Trophoblast cell (in vitro differentiated cells and primary cell): ENCODE measurements at regions not wholly inside any gene's neighbourhood (a gene's known extent, or its start where the extent isn't known, plus 50 kb on each side); places are given as distances from the start of the nearest gene placed in this dataset.

Source experiments
- DNase-seq, 2 donors: peaks; one replicate each; pipeline ENCODE4 v3.0.0-alpha.2; 2016
- H2AFZ ChIP-seq: 2 replicates; pipeline ENCODE4 v1.6.1; 2013; ENCODE audit warnings: low read length, moderate library complexity, mild to moderate bottlenecking; ENCODE audit not compliant: insufficient read depth, poor library complexity
- H2AK5ac ChIP-seq: 2 replicates; pipeline ENCODE4 v1.6.1; 2013; ENCODE audit warnings: mild to moderate bottlenecking, low read length
- H2BK120ac ChIP-seq: 2 replicates; pipeline ENCODE4 v1.6.1; 2013; ENCODE audit warnings: low read length, mild to moderate bottlenecking, moderate library complexity; ENCODE audit not compliant: insufficient read depth, poor library complexity
- H2BK12ac ChIP-seq: 2 replicates; pipeline ENCODE4 v1.6.1; 2013; ENCODE audit warnings: mild to moderate bottlenecking, low read length, moderate library complexity
- H2BK5ac ChIP-seq: 2 replicates; pipeline ENCODE4 v1.6.1; 2013; ENCODE audit warnings: low read length, low read depth, moderate library complexity, mild to moderate bottlenecking; ENCODE audit not compliant: poor library complexity
- H3K14ac ChIP-seq: 2 replicates; pipeline ENCODE4 v1.6.1; 2013; ENCODE audit warnings: mild to moderate bottlenecking, low read length
- H3K18ac ChIP-seq: 2 replicates; pipeline ENCODE4 v1.6.1; 2013; ENCODE audit warnings: mild to moderate bottlenecking, low read length
- H3K23ac ChIP-seq: 2 replicates; pipeline ENCODE4 v1.6.1; 2013; ENCODE audit warnings: low read length
- H3K27ac ChIP-seq: 2 replicates; pipeline ENCODE4 v1.5.1; 2013; ENCODE audit warnings: low read depth, mild to moderate bottlenecking, inconsistent platforms, low read length, moderate library complexity
- H3K27me3 ChIP-seq: 2 replicates; pipeline ENCODE4 v1.6.1; 2013; ENCODE audit warnings: inconsistent platforms, mild to moderate bottlenecking, low read length, moderate library complexity; ENCODE audit not compliant: insufficient read depth
- H3K36me3 ChIP-seq, 2 experiments: 1 replicate in 1 of 2; 2 replicates in 1 of 2; pipeline ENCODE4 v1.6.1; 2013; ENCODE audit warnings: low read length in 2 of 2, mild to moderate bottlenecking in 2 of 2, moderate library complexity in 1 of 2; ENCODE audit not compliant: insufficient read depth in 2 of 2, control insufficient read depth in 1 of 2
- H3K4ac ChIP-seq: 2 replicates; pipeline ENCODE4 v1.6.1; 2013; ENCODE audit warnings: low read depth, mild to moderate bottlenecking, low read length, moderate library complexity
- H3K4me1 ChIP-seq, 2 experiments: 1 replicate in 1 of 2; 2 replicates in 1 of 2; pipeline ENCODE4 v1.6.1; 2013; ENCODE audit warnings: low read length in 2 of 2, mild to moderate bottlenecking in 2 of 2, moderate library complexity in 1 of 2; ENCODE audit not compliant: insufficient read depth in 2 of 2, control insufficient read depth in 1 of 2
- H3K4me2 ChIP-seq: 2 replicates; pipeline ENCODE4 v1.6.1; 2013; ENCODE audit warnings: inconsistent platforms, mild to moderate bottlenecking, low read length, moderate library complexity
- H3K4me3 ChIP-seq: 2 replicates; pipeline ENCODE4 v1.5.1; 2013; ENCODE audit warnings: mild to moderate bottlenecking, low read depth, low read length, inconsistent platforms
- H3K79me1 ChIP-seq: one replicate; pipeline ENCODE4 v1.6.1; 2013; ENCODE audit warnings: low read length
- H3K79me2 ChIP-seq: 2 replicates; pipeline ENCODE4 v1.6.1; 2013; ENCODE audit warnings: low read length, mild to moderate bottlenecking; ENCODE audit not compliant: control insufficient read depth, insufficient read depth, poor library complexity
- H3K9ac ChIP-seq: 2 replicates; pipeline ENCODE4 v1.6.1; 2013; ENCODE audit warnings: mild to moderate bottlenecking, low read length
- H3K9me3 ChIP-seq: 2 replicates; pipeline ENCODE4 v1.6.1; 2013; ENCODE audit warnings: low read depth, mild to moderate bottlenecking, control low read depth, inconsistent platforms, low read length; ENCODE audit not compliant: insufficient read depth
- H4K12ac ChIP-seq: 2 replicates; pipeline ENCODE4 v1.6.1; 2013; ENCODE audit warnings: low read depth, mild to moderate bottlenecking, low read length, moderate library complexity
- H4K8ac ChIP-seq: 2 replicates; pipeline ENCODE4 v1.6.1; 2013; ENCODE audit warnings: low read depth, mild to moderate bottlenecking, low read length, moderate library complexity
- H4K91ac ChIP-seq: one replicate; pipeline ENCODE4 v1.6.1; 2013; ENCODE audit warnings: low read depth, mild to moderate bottlenecking, low read length, moderate library complexity
- WGBS: extraction: QIAGEN DNeasy Blood & Tissue Kit; methylation state at CpG from one replicate; pipeline ENCODE4 v1.1.7; 2013; ENCODE audit warnings: missing lambda C conversion rate; ENCODE audit not compliant: insufficient read length, insufficient coverage; ENCODE audit errors: extremely low coverage; 5-methylcytosine and 5-hydroxymethylcytosine counted together

GRCh38 chr12:74328623-74329022 is 209.0 kb upstream of the ATXN7L3B start:
- H3K4ac ChIP-seq, result no peak overlapping the region
- no peaks in the 10 kb centered on the region for H3K36me3 ChIP-seq
- H2BK12ac ChIP-seq, result no peak overlapping the region
- no CpG with 5 or more reads among the region's 2 CpGs for WGBS
- no peak overlapping the region for H3K18ac ChIP-seq
- H3K23ac ChIP-seq, result no peak overlapping the region
- H2AK5ac ChIP-seq, result no peak overlapping the region
- H3K9me3 ChIP-seq, result no peaks in the 10 kb centered on the region
- no peak overlapping the region for H3K14ac ChIP-seq
- no peak overlapping the region for H2BK5ac ChIP-seq
- no peak overlapping the region for H4K12ac ChIP-seq
- H3K27me3 ChIP-seq, result no peaks in the 10 kb centered on the region
- no peak overlapping the region for H2AFZ ChIP-seq
- H3K4me2 ChIP-seq, result no peak overlapping the region
- no peak overlapping the region for H3K27ac ChIP-seq
- peak; percentile 2 to 25 for DNase-seq
- no peak overlapping the region for H4K8ac ChIP-seq
- H3K9ac ChIP-seq, result no peak overlapping the region
- H4K91ac ChIP-seq, result no peak overlapping the region
- no peaks in the 10 kb centered on the region for H3K79me1 ChIP-seq
- no peak overlapping the region for H2BK120ac ChIP-seq
- no peaks in the 10 kb centered on the region for H3K4me1 ChIP-seq
- H3K79me2 ChIP-seq, result no peaks in the 10 kb centered on the region
- no peak overlapping the region for H3K4me3 ChIP-seq

- Histone ChIP-seq H3K27ac (no peak overlapping the region), H3K23ac (no peak overlapping the region), H3K36me3 (no peaks in the 10 kb centered on the region), H2AFZ (no peak overlapping the region), H3K4me1 (no peaks in the 10 kb centered on the region), H4K8ac (no peak overlapping the region), H3K14ac (no peak overlapping the region), H3K79me1 (no peaks in the 10 kb centered on the region), H2BK5ac (no peak overlapping the region), H2BK12ac (no peak overlapping the region), H3K4me3 (no peak overlapping the region), H4K91ac (no peak overlapping the region), H4K12ac (no peak overlapping the region), H3K18ac (no peak overlapping the region), H3K27me3 (no peaks in the 10 kb centered on the region), H3K9ac (no peak overlapping the region), H2BK120ac (no peak overlapping the region), H3K4me2 (no peak overlapping the region), H2AK5ac (no peak overlapping the region), H3K79me2 (no peaks in the 10 kb centered on the region), H3K9me3 (no peaks in the 10 kb centered on the region), H3K4ac (no peak overlapping the region)
- DNase-seq, result no peak
Observed at GRCh38 chr12:74334780-74335179, 202.9 kb upstream of the ATXN7L3B start.

- Histone ChIP-seq H3K14ac (no peak overlapping the region), H2BK12ac (no peak overlapping the region), H3K27ac (no peak overlapping the region), H3K4me2 (no peak overlapping the region), H3K4me1 (no peaks in the 10 kb centered on the region), H2AFZ (no peak overlapping the region), H4K12ac (no peak overlapping the region), H3K23ac (no peak overlapping the region), H4K91ac (no peak overlapping the region), H3K9ac (no peak overlapping the region), H3K4me3 (no peak overlapping the region), H3K36me3 (no peaks in the 10 kb centered on the region), H4K8ac (no peak overlapping the region), H2BK5ac (no peak overlapping the region), H3K79me1 (no peaks in the 10 kb centered on the region), H3K9me3 (no peaks in the 10 kb centered on the region), H3K27me3 (no peaks in the 10 kb centered on the region), H3K4ac (no peak overlapping the region), H3K18ac (no peak overlapping the region), H2AK5ac (no peak overlapping the region), H3K79me2 (no peaks in the 10 kb centered on the region), H2BK120ac (no peak overlapping the region)
- no CpG with 5 or more reads among the region's 1 CpG for WGBS
- no peak for DNase-seq
Observed at GRCh38 chr12:74337951-74338350, 199.7 kb upstream of the ATXN7L3B start.

GRCh38 chr12:74339211-74339610 is 198.4 kb upstream of the ATXN7L3B start:
- no peak overlapping the region for H2BK12ac ChIP-seq
- no peak overlapping the region for H3K27ac ChIP-seq
- H2AFZ ChIP-seq, result no peak overlapping the region
- no peaks in the 10 kb centered on the region for H3K4me1 ChIP-seq
- H3K27me3 ChIP-seq, result no peaks in the 10 kb centered on the region
- no CpG with 5 or more reads among the region's 2 CpGs for WGBS
- H4K8ac ChIP-seq, result no peak overlapping the region
- no peak overlapping the region for H2BK120ac ChIP-seq
- no peak overlapping the region for H4K12ac ChIP-seq
- no peak overlapping the region for H3K18ac ChIP-seq
- H3K9ac ChIP-seq, result no peak overlapping the region
- no peak overlapping the region for H4K91ac ChIP-seq
- no peak overlapping the region for H2BK5ac ChIP-seq
- no peaks in the 10 kb centered on the region for H3K36me3 ChIP-seq
- no peak overlapping the region for H3K4ac ChIP-seq
- no peaks in the 10 kb centered on the region for H3K9me3 ChIP-seq
- H3K14ac ChIP-seq, result no peak overlapping the region
- no peak overlapping the region for H3K23ac ChIP-seq
- no peaks in the 10 kb centered on the region for H3K79me1 ChIP-seq
- H3K79me2 ChIP-seq, result no peaks in the 10 kb centered on the region
- DNase-seq, result no peak
- no peak overlapping the region for H3K4me2 ChIP-seq
- H2AK5ac ChIP-seq, result no peak overlapping the region
- H3K4me3 ChIP-seq, result no peak overlapping the region
